Hepatic stellate cell (primary cell): ENCODE measurements at regions not wholly inside any gene's neighbourhood (a gene's known extent, or its start where the extent isn't known, plus 50 kb on each side); places are given as distances from the start of the nearest gene placed in this dataset.

Experiments
- DNase-seq: peaks from one replicate; pipeline ENCODE4 v3.0.0; 2011; ENCODE audit warnings: low spot score

DNA sequence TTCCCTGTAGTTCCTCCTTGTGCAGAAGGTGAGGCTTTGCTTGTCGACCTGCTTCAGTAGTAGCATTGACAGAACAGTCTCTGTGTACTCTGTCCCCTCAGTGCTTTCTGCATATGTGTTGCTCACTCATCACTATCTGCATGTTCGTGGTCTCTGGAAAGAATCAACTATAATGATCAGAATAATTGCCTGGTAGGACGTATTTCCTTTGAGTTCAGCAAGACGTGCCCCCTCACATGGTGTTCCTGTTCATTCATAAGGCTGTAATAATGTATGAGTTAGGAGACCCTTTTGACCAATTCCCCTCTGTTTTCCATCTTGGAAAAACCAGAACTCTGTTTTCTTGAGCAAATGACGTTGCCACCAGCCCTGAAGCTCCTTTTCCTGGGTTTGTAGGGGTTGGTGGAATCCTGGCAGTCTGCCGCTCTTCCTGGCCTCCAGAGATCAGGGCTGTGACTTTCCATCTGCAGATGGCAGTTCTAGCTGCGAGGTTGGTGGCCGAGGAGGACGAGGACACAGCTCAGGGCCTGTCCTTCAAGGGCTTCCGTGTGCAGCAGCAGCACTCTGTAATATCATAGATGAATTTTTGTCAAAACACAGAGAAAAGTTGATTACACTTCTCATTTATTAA, 61.9 kb downstream of the EXOSC2 start:
- DNase-seq: no peak

DNA sequence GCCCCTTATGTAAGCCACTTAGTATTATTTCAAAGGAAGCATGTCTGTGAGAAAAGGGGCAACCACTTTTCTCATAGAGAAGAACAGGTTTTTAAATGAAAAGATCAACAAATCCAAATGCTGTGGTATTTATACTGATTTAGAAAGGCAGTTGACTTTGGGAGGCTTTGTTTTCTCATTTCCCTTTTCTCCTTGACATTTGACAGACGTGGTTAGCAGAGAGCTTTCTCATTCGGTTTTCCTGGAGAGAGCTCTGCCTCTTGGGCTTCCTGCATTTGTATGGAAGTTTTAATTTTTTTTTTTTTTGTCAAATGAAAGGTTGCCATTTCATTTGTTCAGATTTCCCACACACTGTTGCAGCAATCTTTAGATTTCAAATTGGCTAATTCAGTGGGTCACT, 62.5 kb downstream of the EXOSC2 start:
- DNase-seq: no peak

DNA sequence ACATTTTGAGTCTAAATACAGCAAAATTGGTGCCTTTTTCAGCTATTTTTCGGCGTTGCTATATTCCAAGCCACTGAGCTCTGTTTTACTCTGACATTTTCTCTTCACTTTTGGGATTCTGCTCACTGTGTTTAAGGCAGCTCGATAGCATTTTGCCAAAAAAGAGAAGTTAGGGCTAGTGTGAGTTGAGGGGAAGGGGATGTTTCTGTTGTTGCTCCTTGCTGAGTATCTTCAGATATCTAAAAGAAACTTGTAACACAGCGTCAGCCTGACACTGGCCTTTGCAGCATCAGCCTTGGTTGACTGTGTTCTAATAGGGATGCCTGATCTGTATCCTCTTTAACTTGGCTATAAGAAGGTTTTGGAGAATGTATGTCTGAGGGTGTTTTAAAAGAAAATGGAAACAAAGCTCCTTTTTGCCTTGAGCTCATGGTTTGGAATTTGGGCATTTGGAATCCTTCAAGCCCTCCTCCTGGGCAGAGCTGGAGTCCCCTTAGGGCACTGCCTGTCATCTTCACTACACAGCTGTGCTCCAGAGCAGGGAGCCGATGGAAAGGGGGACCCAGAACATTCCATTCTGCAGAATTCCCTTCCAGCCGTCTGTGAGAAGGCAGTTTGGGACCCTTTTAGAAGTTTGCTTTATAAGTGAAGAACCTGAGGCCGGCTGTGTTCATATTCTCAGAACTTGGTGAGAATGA, 63.0 kb downstream of the EXOSC2 start:
- no peak for DNase-seq

DNA sequence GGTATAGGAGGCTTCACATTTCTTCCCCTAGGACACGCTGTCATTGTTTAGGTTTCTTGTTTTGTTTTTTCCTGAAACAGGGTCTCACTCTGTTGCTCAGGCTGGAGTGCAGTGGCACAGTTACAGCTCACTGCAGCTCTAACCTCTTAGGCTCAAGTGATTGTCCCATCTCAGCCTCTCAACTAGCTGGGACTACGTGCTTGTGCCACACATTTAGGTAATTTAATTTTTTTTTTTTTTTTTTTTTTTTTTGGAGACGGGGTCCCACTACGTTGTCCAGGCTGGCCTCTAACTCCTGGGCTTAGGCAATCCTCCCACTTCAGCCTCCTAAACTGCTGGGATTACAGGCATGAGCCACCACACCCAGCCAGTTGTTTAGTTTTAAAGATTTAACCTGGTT, 66.2 kb downstream of the EXOSC2 start:
- DNase-seq: no peak

DNA sequence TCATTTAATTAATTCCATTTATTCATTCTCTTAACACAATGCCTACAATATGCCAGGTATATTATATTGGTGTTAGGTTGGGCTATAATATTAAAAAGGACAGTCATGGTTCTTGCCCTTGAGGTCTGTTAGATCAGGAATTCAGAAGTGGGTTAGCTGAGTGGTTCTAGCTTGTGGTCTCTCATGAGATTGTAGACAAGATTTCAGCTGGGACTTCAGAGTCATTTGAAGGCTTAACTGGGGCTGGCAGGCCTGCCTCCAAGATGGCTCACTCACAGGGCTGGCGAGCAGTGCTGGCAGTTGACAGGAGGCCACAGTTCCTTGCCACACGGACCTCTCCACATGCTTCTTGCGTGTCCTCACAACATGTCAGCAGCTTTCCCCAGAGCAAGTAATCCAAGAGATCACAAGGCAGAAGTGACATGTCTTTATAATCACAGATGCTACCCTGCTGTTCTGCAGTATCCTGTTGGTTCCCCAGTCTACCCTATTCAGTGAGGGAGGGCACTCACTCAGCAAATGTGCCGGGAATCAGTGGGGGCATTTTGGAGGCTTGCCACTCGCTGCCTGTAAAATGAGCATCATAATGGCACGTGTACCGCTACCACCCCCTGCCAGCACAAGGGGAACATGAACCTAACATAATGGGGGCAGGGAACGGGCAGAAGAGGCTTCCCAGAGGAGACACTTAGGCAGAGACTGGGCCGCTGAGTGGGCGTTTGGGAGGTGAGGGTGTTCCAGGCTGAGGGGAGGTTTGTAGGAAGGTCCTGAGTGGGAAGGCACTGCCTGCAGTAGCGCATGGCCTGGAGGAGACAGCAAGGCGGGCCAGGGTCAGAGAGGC, 70.0 kb downstream of the EXOSC2 start:
- no peak for DNase-seq

DNA sequence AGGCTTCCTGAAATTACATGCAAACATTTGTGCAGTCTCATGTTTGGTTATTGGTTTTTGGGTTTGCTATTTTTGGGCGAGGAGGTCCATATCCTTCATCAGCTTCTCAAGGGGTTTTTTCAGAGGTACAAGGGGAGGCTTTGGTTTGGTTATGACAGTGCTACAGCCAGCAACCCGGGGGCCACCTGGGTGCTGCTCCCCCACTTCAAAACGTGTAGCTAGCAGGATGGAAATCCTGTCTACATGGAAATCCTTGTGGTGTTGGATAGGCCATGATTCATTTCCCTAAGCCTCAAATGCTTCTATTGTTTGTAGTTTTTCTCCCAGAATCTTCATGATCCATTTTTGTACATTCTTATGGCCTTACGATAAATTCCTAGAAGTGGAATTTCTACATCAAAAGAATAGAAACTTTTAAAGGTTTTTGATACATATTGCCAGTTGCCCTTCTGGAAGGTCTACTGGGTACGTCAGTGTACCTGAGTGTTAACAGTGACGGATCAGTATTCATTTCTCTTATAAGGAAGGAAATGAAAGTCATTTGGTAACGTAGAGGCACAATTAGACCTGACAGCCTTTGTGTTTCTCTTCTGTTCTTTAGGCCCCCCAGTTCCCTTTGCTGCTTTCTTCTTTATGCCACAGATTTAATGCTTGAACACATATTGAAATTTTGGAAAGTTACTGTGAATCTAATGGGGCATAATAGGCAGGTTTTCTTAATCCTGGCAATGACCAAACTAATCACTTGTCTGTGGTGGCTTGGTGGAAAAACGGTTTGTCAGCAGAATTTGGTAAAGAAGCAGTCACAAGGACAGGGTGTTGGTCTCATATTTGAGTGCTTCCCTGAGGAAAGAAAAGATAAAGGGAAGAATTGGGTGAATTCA, 69.7 kb upstream of the ABL1 start:
- DNase-seq: no peak

DNA sequence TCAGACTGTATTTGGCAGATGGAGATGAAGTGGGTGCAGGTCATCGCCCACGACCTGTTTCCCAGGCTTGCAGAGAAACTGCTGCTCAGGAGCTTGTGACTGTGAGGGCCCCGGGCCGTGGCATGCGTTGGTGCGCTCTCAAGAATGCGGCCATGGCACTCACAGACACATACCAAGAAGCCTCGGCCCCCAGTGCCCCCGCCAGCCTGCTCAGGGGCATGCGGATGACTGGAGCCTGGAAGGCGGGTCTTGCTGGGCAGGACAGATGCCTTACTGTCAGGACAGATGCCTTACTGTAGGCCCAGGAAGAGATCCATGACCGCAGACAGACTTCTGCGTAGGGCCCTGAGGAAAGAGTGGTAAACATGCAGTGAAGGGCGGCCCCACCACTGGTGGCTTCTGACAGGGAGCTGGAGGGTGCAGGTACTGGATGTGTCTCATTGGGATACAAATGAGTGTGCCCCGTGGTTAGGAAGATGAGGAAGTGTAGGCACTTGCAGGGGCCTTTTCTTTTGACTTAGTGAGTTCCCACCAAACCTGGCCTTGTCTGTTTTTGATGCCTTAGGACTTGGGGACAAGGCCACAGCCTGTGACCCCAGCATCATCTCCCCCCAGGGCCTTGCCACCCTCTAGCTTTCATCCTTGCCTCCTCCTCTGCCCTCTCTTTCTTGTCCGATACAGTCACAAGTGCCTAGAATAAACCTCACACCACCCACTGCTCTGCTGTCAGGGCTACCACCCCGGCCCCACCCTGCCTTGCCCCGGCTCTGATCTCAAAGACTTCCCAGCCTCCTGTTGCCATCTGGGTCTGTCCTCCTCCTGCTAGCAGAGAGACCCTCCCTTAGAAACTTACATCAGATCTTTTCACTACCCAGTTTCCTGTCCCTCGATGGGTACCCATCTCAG, 68.8 kb upstream of the ABL1 start:
- DNase-seq: no peak

DNA sequence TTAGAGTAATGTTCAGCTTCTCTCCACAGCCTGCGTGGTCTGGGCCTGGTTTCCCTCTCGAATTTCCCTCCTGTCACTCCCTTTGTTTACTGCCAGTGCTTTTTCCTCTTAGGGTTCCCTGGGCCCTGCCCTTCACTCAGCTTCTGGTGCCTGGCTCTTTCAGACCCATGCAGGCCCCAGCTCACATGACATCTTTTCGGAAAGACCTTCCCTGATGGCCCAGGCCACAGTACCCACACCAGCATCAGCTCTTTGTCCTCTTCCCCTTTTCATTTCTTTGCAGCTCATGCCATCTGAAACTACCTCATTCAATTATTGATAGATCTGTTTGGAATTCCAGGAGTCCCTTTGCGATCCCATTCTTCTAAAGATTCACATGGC, 68.1 kb upstream of the ABL1 start:
- DNase-seq: no peak

DNA sequence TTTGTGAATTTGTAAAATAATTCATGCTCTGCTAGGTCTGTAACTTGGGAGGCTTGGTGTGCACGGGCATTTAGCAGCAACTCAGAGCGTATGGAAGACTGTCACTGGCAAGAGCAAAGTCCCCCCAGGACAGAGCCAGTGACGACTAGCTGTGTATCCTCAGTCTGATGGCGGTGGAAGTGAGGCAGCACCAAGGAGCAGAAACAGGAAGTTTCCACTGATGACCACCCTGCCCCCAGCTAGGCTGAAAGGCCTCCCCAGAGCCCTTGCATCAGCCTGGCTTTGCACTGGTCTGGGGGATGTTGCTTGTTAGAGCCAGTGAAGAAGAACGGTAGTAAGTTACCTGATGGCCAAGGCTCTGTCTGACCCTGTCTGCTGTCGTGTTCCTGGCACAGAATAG, 66.8 kb upstream of the ABL1 start:
- no peak for DNase-seq

DNA sequence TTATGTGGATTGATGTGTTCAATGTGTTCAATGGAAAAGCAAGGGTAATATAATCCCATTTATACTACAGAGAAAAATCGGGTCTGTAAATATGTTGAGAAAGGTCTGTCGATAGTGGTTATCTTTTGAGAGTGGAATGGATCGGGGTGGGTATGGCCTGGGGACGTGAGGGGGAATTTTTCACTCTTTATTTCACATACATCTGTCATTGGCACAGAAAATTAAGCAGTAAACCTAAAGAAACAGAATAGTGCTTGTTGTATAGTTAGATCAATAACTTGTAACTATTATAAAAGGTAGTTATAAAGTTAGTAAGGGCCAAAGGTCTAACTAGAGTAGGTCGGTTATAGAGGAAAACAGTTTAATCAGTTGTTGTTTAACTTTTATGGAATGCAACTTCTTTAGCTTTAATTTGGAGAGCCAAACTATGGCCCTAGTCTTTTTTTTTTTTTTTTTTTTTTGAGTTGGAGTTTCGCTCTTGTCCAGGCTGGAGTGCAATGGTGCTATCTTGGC, 66.1 kb upstream of the ABL1 start:
- no peak for DNase-seq

DNA sequence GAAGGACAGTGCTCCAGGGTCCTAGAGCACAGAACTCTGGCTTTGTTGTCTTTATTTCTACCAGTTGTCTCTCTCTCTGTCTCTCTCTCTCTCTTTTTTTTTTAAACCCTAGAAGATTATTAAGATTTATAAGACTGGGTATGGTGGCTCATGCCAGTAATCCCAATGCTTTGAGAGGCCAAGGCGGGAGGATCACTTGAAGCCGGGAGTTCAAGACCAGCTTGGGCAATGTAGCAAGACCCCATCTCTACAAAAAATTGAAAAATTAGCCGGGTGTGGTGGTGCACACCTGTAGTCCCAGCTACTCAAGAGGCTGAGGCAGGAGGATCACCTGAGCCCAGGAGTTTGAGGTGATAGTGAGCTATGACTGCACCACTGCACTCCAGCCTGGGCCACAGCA, 65.0 kb upstream of the ABL1 start:
- no peak for DNase-seq

DNA sequence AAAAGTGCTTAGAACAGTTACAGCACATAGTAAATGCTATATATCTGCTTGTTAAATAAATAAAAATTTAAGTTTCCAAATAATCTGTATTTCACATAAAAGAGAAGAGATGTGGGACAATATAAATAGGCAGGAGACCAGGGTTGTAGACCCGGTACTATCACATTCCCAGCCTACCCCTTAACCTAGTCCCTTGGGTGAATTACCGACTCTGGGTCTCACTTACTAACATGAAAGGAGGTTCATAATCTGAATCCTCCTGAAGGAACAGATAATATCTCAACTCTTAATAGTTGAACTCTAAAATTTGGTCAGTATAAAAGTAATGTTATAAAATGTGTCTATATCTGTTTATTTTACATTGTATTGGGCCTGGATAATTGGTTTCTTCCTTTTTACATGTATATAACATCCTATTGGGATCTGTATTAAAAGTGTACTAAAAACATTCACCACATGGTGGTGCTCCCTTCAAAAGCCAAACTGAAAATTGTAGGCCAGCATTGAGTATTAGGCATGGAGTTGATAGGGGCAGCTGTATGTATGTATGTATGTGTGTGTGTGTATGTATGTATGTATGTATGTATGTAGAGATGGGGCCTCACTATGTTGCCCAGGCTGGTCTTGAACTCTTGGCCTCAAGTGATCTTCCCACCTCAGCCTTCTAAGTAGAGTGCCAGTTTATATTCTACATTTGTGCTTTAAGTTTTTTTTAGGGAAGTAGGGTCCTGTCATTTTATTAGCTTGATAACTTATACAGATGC, 64.2 kb upstream of the ABL1 start:
- DNase-seq: peak; percentile 48

DNA sequence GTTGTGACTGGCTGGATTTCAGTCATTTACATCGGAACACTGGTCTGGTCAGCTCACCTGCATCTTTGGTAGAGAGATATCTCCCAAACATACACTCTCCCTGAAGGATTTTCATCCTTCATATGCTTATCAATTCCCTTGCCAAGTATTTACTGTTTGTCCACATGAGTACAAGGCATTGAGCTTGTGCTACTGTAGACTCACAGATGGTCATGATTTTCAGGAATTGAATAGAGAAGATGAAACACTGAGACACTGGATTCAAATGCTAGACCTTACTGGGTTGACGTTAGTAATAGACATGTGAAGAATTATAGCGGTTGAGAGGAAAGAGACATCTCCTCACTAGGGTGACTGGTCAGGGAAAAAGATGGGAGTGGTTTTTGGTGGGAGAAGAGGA, 62.9 kb upstream of the ABL1 start:
- no peak for DNase-seq

DNA sequence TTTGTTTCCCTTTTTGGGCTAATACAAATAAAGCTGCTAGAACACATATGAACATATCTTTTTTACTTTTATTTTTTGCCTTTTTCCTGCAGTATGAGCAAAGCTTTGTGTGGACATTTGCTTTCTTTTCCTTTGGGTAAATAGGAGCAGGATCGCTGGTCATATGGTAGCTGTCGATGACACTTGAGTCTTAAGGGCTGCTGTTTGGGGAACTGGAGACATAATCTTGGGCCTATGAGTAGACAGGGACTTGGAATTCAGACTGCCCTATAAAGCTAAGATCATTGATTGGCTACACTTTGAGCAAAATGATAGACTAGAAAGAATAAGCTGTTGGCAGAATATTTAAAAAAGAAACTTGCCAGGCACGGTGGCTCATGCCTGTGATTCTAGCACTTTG, 60.9 kb upstream of the ABL1 start:
- DNase-seq: no peak

DNA sequence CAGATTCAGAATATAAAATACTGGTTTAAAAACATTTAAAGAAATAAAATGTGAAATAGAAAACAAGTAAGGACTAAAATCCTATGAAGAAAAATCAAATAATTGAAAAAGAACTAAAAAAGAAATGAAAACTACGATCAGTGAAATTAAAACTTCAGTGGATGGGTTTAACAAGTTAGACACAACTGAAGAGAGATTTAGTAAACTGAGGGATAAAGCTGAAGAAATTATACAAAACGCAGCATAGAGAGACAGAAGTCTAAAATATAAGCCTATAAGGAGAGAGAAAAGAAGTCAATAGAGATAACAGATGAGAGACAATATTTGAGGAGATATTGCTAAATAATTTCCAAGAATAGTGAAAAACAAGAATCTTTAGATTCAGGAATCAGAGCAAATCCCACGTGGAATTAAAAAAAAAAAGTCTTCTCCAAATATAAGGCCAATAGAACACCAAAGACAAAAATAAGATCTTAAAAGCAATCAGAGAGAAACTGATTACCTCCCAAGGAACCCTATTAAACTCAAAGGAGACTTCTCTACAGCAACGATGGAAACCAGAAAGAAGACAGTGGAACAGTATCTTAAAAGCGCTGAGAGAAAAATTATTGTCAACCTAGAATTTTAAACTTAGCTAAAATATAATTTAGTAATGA, 59.6 kb upstream of the ABL1 start:
- DNase-seq: no peak

DNA sequence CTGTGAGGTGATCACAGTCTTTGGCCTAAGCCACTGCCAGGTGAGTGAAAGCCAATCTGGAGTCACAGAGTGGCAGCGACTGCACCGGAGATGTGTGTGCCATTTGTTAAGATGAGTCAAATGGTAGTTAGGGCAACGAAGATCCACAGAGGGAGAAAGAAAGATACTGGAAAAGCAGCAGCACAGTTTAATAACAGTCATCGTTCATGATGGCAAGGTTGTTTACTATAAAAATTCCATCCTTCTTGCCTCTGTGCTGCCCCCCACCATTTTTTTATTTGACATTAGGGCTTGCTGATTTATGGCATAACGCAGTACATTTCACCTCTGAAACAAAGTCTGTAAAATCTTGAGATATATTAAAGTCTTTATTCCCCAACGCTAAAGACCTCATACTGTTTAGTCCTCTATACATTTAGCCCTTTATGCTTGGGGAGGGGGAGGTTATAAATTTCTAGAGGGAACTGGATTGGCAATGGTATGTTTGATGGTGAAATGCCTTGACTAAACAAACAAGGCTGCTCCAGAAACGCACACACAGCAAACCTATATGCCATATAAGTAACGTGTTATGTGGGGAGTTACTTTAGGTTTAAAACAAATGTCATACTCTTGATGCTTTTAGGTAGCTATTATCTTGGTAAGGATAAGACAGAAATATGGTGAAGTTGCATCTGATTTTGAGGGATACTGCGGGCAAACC, 55.8 kb upstream of the ABL1 start:
- peak; percentile 24 for DNase-seq

DNA sequence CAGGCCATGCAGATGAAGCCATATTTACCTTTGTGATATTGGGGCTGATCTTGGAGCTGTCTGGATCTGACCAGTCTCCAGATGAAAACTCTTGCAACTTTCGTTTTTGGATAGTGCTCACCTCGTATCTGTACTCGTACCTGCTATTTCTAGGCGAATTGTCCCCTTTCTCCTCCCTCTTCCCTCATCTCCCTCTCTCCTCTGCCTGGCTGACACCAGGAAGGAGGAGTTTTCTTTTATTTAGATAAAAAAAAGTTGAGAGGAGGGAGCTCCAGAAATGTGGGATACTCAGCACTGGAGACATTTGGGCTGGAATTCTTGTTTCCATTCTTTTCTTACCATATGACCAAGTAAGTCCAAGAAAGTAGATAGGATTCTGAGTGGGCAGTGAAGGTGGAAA, 54.6 kb upstream of the ABL1 start:
- no peak for DNase-seq

DNA sequence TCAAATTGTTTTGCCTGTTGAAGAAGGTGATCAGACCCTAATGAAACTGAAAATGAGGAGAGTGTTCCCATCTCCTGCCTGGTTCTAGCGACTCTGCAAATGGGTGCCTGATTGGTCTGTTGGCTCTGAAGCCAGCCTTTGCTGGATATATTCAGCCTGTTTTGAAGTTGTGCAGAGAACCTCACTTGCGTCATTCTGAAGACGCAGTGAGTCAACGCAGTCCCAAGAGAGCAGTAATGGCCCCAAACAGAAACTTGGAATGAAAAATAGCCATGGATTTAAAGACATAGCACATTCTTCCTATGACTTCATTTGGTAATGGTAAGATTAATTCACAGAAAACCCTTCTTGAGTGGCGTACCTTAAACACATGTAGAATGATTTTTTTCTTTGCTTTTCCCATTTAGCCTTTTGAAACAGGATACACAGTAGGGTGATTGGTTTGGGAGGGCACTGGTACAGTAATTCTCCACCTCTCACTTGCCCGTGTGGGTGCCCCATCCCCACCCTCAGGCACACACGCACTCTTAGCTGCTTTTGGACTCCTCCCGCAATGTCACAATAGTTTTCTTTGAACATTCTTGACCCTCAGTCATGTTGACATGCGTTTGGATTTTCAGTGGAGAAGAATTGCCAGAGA, 54.1 kb upstream of the ABL1 start:
- DNase-seq: peak; percentile 74

DNA sequence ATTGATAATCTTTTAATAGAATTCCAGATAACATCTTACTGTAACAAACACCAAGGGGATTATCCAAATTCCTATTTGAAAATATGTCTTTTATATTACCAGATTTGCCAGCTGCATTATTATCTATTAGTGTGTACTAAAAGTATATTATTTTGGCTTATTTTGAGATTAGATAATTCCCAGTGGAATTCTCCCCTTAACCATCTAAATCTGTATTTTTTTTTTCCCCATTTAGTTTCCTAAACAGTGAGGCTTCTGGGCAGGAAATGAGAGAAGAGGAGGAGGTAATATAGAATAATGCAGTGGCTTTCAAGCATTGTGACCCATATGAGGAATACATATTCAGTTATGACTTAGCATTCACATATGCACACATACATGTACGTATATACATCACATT, 53.5 kb upstream of the ABL1 start:
- DNase-seq: no peak
